Endothelial cell of hepatic sinusoid (primary cell): ENCODE measurements at regions not wholly inside any gene's neighbourhood (a gene's known extent, or its start where the extent isn't known, plus 50 kb on each side); places are given as distances from the start of the nearest gene placed in this dataset.

Source experiments
- in situ Hi-C: cut with HindIII; loops from 2 replicates; pipeline ENCODE4 v1.10.0; 2017; ENCODE audit warnings: low sequenced_read_pairs

DNA sequence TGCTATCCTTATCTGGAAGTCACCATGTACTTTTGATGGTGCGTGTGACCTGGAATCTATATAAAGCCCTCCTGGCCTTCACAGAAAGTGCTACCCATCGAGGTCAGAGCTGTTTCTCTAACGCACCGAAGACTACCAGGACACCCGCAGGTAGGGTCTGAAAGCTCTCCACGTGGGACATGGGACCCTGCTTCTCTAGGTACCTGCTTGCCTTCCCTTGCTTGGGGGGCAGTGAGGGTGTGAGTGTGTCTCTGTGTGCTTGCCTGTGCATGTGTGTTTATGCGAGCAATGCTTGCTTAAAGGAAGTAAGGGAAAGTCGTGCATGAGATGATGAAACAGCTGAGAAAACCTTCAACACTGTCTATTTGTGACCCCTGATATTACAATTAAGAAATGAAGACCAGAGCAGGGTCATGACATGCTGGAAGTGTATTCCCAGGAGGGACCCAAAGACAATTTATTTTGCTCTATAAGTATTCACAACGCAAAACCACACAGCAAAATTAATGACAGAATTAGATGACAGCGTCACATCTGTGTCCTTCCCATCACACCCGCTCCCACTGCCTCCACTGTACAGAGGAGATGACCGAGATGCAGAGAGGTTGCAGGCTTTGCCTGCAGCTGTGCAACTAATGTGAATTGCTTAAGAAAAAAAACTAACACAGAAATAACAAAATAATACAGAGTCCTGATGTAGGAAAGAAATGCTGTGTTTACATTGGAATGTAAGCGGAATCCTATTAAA, 76.4 kb upstream of the HELT start:
- in situ Hi-C loops = no loop called here

DNA sequence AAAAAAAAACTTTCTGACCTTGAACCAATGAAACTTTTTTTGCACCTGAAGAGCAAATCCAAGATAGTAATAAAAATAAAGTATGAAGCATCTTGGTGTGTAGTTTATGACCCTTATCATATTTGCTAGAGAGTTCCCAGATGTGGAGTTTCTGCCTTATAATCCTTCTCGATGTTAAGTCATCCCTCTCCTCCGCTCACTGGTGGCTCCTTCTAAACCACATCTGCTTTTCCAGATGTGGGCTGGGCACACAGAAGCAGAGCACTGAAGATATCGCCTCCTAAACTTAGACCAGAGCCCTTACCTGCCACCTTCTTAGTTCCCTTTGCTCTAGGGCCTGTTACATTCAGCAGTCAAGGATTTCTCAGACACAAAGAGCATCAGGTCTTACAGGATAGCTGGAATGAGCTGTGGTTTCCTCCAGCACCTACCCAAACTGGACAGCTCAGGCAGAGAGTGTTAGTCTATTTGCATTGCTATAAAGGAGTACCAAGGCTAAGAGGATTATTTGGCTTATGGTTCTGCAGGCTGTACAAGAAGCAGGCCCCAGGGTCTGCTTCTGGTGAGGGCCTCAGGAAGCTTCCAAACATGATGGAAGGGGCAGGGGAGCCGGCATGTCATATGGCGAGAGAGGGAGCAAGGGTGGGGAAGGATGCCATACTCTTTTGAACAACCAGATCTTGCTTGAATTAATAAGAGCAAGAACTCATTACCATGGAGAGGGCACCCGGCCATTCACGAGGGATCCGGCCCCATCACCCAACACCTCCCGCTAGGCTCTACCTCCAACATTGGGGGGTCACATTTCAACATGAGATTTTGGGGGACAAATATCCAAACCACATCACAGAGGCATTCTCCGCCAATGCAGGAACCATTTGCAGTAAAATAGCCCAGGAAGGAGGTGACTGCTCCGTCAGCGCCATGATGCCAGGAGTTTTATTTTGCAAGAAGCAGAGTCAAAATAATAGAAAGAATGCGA, 75.6 kb upstream of the HELT start:
- in situ Hi-C loops = no loop called here

DNA sequence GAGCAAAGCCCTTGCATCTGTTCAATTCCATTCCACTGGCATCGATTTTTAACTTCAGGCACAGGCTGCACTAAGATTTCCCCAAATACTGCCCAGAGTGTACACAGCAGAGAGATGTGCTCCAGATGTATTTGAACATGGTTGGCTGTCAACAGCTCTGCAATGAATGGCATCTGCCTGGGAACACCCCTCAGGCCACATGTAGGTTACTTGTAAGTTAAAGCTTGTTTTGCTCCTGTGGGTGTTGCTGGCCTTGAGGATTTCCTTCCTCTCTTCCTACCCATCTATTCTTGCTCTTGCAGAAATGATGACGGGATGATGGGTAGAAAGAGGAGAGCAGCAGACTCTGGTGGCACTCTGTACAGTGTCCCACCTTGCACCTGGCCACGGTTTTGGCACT, 69.3 kb upstream of the HELT start:
- in situ Hi-C loops = no loop called here

DNA sequence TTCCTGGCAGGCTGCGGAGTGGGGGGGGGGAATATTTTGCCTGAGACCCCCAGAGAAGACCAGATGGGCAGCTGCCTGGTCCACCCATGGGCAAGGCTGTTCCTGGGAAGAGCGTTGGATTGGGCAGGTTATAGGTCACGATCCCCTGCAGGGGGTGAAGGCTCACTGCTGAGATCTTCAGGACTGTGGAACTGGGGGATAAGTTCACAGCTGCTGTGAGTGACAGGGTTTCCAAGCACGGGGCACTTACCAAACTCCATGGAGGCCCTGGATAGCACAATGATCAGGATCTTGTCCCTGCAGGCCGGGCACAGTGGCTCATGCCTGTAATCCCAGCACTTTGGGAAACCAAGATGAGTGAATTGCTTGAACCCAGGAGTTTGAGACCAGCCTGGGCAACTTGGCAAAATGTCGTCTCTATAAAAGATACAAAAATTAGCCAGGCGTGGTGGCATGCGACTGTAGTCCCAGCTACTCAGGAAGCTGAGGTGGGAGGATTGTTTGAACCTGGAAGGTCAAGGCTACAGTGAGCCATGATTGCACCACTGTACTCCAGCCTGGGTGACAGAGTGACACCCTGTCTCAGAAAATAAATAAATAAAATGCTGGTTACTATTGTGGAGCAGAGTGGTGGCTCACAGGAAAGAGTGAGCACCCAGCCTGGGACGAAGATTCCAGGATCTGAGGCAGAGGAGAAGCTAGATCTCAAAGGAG, 68.0 kb upstream of the HELT start:
- in situ Hi-C loops = no loop called here

DNA sequence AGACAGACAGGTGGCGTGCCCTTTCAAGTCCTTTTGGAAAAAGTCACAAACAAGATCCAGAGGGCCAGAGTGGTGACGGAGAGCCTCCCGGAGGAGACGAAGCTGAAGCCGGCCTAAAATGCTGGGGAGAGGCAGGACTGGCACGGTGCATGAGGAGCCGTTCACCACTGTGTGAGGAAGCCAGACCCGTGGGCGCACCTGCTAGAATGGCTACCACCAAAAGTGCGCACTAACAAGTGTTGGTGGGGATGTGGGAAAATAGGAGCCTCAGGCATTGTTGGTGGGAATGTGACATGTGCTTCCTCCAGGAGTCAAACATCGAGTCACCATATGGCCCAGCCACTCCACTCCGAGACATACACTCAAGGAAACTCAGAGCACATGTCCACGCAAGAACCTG, 67.4 kb upstream of the HELT start:
- in situ Hi-C loops = no loop called here

DNA sequence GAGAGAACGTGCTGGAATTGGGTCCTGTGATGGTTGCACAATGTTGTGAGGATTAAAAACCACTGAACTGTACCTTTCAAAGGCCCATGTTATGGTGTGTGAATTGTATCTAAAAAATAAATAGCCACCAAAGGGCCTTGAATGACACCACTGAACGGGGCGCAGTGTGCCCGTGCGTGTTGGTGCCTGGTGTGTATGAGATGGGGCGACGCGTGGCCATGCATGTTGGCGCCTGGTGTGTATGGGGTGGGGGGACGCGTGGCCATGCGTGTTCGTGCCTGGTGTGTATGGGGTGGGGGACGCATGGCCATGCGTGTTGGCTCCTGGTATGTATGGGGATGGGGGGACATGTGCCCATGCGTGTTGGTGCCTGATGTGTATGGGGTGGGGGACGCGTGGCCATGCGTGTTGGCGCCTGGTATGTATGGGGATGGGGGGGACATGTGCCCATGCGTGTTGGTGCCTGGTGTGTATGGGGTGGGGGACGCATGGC, 66.6 kb upstream of the HELT start:
- in situ Hi-C loops = no loop called here

DNA sequence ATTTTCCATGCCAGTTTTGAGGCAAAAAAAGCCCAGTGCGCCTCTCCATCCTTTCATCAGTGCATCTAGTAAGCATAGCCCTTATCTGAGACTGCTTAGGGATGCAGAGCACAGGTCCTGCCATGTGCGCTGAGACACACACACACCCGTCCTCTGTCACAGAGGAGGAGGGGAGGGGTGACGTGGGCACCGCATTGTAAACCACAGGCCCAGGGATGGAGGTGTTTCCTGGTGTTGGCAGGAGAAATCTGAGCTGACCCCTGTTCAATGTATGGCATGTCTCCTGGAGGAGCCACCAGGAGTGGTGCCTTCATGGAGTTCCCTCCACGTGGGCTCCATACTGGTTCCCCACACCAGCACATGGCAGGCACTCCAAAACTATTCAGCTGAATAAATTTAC, 65.8 kb upstream of the HELT start:
- in situ Hi-C loops = no loop called here

DNA sequence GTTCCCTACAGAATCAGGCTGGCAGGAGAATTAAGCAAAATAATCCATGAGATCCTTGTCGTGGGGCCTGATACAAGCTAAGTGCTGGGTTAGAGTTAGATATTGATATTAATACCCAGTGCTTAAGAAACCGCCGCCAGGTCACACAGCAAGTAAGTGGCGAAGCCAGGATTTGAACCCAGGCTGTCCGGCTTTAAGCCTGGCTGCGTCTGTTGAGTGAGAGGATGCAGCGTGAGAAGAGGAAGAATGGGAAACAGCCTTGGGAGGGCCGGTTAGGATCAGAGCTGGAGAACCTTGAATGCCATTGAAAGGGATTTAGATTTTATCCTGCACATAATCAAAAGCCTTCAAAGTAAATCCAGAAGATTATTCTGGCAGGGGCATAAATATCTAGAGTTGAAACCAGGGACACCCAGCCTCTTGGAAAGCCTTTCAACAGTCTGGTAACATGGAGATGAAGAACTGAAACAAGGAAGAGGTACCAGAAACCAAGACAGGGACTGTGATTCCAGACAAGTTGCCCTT, 64.8 kb upstream of the HELT start:
- in situ Hi-C loops = no loop called here

DNA sequence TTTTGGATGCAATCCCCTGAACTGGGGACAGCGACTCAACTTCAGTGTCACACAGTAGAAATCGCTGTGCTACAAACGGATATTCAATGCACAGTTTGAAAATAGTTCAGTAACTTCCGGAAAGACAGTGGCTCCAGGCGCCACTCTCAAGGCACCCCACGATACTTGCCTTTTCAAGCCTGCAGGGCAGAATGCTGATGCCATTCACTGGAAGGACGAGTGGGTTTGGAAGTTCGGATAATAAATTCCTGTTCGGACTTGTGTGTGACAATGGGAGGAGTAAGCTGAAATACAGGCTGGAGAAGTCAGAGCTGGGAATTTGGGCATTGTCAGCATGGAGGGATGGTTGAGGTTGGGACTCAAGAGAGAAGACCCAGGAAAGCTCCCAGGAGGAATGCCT, 64.3 kb upstream of the HELT start:
- in situ Hi-C loops = no loop called here

DNA sequence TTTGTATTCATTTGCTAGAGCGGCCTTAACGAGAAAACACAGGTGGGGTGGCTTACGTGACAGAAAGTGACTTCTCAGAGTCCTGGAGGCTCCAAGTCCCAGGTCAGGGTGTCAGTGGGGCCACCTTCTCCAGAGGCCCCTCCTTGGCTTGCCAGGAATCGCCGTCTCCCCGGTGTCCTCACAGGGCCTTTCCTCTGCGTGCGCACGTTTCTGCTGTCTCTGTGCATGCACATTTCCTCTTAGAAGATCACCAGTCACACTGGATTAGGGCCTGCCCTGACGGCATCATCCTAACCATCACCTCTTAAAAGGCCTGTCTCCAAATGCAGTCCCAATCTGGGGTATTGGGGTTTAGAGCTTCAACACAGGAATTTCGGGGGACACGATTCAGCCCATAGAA, 63.8 kb upstream of the HELT start:
- in situ Hi-C loops = no loop called here

DNA sequence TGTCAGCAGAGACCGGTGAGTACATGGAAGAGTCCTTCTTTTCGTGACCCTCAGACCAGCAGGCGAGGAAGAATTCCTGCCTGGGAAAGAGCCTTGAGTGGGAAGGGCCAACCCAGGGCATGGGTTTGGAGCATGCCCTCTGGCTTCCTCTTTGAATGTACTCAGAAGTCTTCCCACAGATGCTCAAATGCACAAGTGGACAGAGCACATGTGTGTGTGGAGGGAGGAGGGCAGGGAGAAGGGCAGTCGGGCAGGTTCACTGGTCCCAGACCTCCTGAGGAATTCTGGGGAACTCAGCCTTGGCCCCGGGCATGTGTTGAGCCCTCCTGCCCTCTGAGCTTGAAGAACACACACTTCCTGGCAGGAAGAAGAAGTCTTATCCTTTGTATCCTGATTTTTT, 63.2 kb upstream of the HELT start:
- in situ Hi-C loops = no loop called here

DNA sequence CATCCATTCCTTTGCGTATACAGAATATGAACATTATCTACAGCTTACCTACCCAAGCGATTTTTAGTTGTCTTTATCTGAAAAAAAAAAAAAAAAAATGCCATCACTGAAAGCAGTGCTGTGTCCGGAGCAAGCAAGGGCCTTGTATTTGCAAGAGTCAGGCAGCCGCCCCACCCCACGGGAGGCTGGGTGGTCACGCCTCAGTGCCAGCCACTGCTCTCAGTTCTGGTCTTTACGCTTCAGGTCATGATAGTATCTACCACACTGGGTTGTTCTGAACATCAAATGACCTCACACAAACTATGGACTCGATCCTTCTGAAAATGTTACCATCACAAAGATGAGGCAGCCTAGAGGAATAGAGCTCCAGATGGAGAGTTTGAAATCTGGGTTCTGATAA, 62.7 kb upstream of the HELT start:
- in situ Hi-C loops = no loop called here

DNA sequence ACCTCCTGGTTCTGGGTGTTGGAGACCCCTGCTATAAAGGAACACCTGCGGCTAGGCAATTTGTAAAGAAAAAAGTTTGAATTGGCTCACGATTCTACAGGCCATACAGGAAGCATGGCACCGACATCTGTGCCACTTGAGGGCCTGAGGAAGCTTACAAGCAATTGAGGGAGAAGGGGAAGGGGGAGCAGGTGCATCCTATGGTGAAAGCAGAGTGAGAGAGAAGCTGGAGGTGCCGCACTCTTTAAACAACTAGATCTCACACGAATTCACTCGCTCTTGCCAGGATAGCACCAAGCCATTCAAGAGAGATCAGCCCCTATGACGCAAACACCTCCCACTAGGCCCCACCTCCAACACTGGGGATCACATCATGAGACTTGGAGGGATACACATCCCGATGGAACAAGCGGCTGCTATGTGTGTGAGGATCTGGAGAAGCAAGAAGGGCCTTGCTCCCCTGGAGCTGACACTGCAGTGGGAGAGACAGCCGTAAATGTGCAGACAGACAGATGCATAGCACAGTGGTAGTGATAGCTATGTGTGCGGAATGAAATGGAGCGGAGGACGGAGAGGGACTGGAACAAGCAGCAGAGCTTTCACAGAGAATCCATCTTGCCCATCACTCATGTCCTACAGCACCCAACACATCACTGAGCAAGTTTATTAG, 60.7 kb upstream of the HELT start:
- in situ Hi-C loops = no loop called here

DNA sequence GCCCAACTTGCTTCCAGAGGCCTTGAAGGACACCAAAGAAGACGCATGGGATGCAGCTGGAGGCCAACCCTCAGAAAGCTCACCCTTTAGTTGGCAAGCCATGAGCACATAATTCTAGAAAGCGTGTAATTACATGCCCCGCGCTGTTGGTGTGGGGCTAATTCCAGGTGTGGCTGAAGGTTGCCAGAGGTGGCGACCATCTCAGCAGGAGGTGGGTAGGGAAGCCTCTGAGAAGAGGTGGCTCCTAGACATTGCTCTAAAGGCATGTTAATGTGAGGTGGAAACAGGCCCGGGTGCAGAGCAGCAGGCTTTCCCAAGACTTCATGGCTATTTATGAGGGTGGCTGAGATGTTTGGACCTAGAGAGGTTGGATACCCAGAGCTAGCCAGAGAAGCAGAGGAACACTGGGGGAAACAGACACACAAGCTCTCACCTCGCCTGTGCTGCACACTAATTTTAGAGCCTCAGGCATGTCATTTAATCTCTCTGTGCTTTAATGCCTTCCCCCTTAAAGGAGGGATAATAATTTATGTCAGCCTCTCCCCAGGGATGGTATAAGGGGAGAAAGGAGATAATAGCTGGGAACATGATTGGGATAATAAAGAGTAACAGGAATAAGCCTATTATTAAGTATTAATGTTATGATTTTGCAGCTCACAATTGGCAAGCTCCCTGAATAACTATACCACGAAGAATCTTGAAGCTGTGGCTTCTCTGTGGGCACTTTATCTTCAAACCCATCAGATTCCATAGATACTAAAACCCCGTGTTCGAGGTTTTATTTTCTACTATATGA, 60.0 kb upstream of the HELT start:
- in situ Hi-C loops = no loop called here

DNA sequence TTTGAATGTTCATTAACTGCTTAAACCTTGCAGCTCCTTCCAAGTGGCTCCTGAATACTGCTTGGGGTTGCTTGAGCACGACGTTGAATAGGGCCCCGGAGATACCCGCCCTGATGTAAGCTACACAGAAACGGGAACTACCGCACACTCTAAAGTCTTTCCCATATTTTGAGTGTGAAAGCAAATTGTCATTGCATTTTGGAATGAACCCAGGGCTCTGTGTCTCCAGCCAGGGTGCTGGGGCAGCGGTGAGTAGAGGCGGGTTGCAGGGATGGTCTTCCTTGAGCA, 59.4 kb upstream of the HELT start:
- in situ Hi-C loops = no loop called here

DNA sequence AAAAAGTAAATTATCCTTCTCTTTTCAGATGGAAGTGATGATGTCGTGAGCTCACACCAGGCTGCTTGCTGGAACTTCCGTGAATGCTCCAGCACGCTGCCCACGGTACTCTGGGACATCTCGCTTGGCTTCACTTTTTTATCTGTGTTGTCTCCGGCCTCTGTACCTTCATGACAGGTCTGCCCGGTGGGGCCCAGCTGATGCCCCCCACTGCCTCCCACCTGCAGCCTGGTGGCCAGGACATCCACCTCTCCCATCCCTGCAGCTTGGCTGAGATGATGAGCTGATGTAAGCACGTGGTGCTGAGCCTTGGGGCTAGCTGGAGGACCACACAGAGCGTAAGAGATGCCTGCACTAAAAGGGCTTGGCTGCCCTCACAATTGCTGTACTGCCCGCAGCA, 59.0 kb upstream of the HELT start:
- in situ Hi-C loops = no loop called here

DNA sequence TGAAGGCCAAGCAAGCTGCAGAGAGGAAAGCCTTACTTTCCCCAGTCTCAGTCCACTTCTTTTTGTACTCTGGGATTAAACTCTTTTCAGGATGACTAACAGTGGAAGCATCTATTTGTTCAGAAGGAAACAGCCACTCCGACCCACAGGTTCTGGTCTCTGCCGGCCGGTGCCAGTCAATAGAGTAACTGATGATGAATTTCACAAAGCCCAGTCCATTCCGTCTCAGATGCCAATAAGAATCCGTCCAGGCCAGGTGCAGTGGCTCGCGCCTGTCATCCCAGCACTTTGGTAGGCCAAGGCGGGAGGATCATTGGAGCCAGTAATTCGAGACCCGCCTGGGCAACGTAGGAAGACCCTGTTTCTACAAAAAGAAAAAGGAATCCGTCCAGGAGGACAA, 58.5 kb upstream of the HELT start:
- in situ Hi-C loops = no loop called here

DNA sequence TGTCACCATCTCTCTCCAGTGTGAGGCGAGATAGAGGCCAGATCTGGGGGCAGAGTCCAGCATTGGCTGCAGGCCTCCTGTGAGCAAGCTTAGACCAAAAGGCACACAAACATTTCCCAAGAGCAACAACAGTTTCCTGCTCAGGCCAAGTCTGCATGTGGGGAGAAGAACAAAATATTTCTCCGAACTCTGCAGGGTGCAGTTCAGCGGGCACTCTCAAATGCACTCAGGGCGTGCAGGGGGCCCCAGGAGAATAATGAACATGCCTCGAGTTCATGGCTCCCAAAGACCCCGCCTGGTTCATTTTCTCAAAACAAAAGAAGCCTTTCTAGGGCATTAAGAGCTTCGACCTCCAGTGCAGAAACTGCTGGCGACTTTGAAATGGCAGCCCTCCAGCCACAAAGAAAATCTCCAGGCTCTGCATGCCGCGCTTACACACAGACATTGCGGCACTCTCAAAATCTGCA, 57.8 kb upstream of the HELT start:
- in situ Hi-C loops = no loop called here

DNA sequence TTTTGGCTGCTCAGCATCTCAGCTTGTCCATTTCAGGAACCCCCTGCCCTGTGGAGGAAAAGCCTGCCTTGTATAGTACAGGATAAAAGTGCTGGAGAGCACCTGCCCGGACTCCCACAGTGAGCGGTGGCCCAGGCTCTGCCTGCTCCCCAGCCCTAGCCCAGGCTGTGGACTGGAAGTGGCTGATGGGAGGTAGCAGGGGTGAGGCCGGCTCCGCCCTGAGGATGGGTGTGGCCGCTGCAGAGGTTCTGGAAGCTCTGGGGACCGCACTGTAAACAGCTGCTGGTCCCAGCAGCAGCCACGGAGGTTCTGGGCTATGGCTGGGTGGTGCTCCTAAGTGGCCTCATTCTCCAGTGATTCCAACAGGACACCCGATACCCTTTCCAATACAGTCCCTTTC, 56.6 kb upstream of the HELT start:
- in situ Hi-C loops = no loop called here

DNA sequence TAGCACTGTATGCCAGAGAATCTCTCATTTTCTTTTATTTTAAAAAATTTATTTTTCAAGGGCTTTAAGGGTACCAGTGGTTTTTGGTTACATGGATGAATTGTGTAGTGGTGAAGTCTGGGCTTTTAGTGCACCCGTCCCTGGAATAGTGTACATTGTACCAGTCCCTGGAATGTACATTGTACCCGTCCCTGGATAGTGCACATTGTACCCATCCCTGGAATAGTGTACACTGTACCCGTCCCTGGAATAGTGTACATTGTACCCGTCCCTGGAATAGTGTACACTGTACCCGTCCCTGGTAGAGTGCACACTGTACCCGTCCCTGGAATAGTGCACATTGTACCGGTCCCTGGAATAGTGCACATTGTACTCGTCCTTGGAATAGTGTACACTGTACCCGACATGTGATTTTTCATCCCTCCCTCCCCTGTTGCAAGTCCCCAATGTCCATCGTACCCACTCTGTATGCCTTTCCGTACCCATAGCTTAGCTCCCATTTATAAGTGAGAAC, 56.1 kb upstream of the HELT start:
- in situ Hi-C loops = no loop called here
